Activated naive CD4-positive, alpha-beta T cell treated with anti-CD3 and anti-CD28 coated beads, Interleukin-2, amount 50 U/mL, for 24 hours (primary cell): ENCODE measurements at regions not wholly inside any gene's neighbourhood (a gene's known extent, or its start where the extent isn't known, plus 50 kb on each side); places are given as distances from the start of the nearest gene placed in this dataset.

Source experiments
- H3K27ac Mint-ChIP-seq: one replicate; pipeline ENCODE4 v1.8.0; 2021; ENCODE audit warnings: mild to moderate bottlenecking, mixed read lengths
- H3K27me3 Mint-ChIP-seq: one replicate; pipeline ENCODE4 v1.8.0; 2021; ENCODE audit warnings: mixed read lengths
- H3K36me3 Mint-ChIP-seq: one replicate; pipeline ENCODE4 v1.8.0; 2021; ENCODE audit warnings: mixed read lengths
- H3K4me1 Mint-ChIP-seq: one replicate; pipeline ENCODE4 v1.8.0; 2021; ENCODE audit warnings: mixed read lengths
- H3K4me3 Mint-ChIP-seq: one replicate; pipeline ENCODE4 v1.8.0; 2021; ENCODE audit warnings: mild to moderate bottlenecking, mixed read lengths
- H3K9me3 Mint-ChIP-seq: one replicate; pipeline ENCODE4 v1.8.0; 2021; ENCODE audit warnings: mixed read lengths

GRCh38 chr1:208526613-208527125 lies 282.5 kb upstream of the PLXNA2 start:
- Mint-ChIP-seq H3K9me3 (no peaks in the 10 kb centered on the region), H3K4me1 (no peaks in the 10 kb centered on the region), H3K36me3 (no peaks in the 10 kb centered on the region), H3K4me3 (no peak overlapping the region), H3K27me3 (peaks cover 1% of the 10 kb centered on the region), H3K27ac (no peak overlapping the region)

GRCh38 chr1:208527156-208527555 lies 283.0 kb upstream of the PLXNA2 start:
- Mint-ChIP-seq H3K4me1 (no peaks in the 10 kb centered on the region), H3K27me3 (peaks cover 1% of the 10 kb centered on the region), H3K9me3 (no peaks in the 10 kb centered on the region), H3K27ac (no peak overlapping the region), H3K4me3 (no peak overlapping the region), H3K36me3 (no peaks in the 10 kb centered on the region)

DNA sequence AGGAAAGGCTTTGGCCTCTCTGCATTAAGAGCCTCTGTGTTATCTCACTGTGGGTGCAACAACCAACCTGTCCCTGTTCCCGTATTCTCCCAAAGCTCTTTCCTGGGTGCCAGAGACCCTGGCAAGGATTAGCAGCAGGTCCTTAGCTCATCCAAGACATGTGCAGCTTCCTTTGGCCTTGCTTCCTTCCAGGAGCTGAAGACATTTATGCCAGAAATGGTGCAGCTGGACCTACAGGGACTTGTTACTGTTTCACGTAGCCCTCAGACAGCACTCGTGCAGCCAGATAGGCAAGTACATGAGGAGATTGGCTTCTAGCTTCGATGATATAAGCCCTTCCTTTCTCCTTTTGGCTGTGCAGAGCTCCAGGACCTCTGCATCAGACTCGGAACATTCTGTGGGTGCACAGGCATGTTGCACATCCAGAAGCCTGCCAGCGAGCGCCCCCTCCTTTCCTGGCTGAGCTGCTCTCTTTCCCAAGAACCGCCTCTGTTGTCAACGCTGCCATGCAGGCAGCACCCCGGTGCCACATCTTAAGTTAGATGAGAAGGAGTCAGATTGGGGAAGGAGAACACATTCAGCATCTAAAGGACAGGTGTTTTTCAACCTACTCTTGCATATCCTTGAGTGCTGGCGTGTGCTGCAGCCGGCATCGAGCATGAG lies 284.5 kb upstream of the PLXNA2 start:
- no peaks in the 10 kb centered on the region for H3K4me1 Mint-ChIP-seq
- H3K27ac Mint-ChIP-seq = no peak overlapping the region
- no peaks in the 10 kb centered on the region for H3K9me3 Mint-ChIP-seq
- H3K4me3 Mint-ChIP-seq = no peak overlapping the region
- no peaks in the 10 kb centered on the region for H3K36me3 Mint-ChIP-seq
- H3K27me3 Mint-ChIP-seq = peaks cover 2% of the 10 kb centered on the region

GRCh38 chr1:208531003-208531750 lies 287.0 kb upstream of the PLXNA2 start:
- H3K9me3 Mint-ChIP-seq = no peaks in the 10 kb centered on the region
- no peaks in the 10 kb centered on the region for H3K4me1 Mint-ChIP-seq
- no peak overlapping the region for H3K4me3 Mint-ChIP-seq
- H3K27me3 Mint-ChIP-seq = peaks cover 3% of the 10 kb centered on the region
- no peak overlapping the region for H3K27ac Mint-ChIP-seq
- no peaks in the 10 kb centered on the region for H3K36me3 Mint-ChIP-seq

DNA sequence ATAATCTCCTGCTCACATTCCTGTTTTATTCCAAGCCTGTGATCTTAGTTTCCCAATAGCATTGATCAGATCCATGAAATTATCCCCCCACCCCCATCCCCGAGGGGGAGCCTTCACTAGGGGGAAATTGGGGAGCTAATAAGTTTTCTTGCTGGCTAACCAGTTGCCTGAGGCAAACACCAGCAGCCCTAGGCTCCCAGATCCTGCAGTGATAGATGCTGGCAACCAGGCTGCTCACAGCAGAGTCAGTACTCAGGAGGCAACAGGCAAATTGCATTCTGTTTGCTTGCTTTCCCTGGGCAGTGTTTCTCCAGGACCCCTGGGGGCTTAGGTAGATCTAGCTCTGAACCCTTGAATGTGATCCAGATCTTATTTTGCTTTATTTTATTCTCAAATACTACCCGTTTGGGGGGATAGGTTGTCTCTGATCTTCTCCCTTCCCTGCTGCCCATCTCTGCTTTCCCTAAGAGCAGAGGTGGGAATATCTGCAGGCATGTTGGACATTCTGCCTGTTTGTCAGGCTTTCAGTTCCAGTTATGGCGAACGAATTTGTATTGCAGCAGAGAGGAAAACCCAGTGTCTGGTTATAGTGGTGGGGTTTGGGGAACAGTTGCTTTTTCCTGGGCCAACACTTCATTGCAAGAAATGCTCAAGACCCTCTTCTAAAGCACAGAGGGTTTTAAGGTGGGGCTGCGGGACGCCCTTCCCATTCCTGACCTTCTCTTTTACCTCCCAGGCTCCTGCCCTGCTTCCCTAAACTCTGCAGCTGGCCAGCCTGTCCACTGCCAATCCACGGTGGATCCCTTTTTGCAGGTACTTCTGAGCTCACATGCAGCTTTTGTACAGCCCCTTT lies 289.8 kb upstream of the PLXNA2 start:
- Mint-ChIP-seq H3K4me1 (no peaks in the 10 kb centered on the region), H3K9me3 (no peaks in the 10 kb centered on the region), H3K27ac (no peak overlapping the region), H3K27me3 (peaks cover 3% of the 10 kb centered on the region), H3K4me3 (no peak overlapping the region), H3K36me3 (no peaks in the 10 kb centered on the region)

DNA sequence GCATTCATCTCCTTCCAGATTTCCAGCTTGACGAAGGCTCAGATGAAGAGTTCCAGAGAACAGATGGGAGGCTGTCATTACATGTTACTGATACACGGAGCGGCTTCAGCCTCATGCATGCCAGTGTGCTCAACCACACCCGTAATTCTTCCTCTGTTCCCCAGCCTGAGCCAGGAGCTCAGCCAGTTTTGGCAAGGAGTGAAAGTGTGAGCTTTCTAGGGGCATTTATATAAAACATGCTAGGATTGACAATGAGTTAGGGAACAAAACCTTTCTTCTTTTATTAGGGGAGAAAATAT lies 290.4 kb upstream of the PLXNA2 start:
- Mint-ChIP-seq H3K4me3 (no peak overlapping the region), H3K4me1 (no peaks in the 10 kb centered on the region), H3K27me3 (peaks cover 3% of the 10 kb centered on the region), H3K36me3 (no peaks in the 10 kb centered on the region), H3K27ac (no peak overlapping the region), H3K9me3 (no peaks in the 10 kb centered on the region)

- no peak overlapping the region for H3K27ac Mint-ChIP-seq
- no peaks in the 10 kb centered on the region for H3K4me1 Mint-ChIP-seq
- no peaks in the 10 kb centered on the region for H3K9me3 Mint-ChIP-seq
- no peak overlapping the region for H3K4me3 Mint-ChIP-seq
- peaks cover 3% of the 10 kb centered on the region for H3K27me3 Mint-ChIP-seq
- H3K36me3 Mint-ChIP-seq = no peaks in the 10 kb centered on the region
Measured at GRCh38 chr1:208534979-208535378, 290.8 kb upstream of the PLXNA2 start.

GRCh38 chr1:208535511-208535910 lies 291.3 kb upstream of the PLXNA2 start:
- H3K4me1 Mint-ChIP-seq = no peaks in the 10 kb centered on the region
- no peaks in the 10 kb centered on the region for H3K9me3 Mint-ChIP-seq
- peaks cover 3% of the 10 kb centered on the region for H3K27me3 Mint-ChIP-seq
- H3K27ac Mint-ChIP-seq = no peak overlapping the region
- no peaks in the 10 kb centered on the region for H3K36me3 Mint-ChIP-seq
- H3K4me3 Mint-ChIP-seq = no peak overlapping the region

- Mint-ChIP-seq H3K27me3 (peaks cover 3% of the 10 kb centered on the region), H3K36me3 (no peaks in the 10 kb centered on the region), H3K27ac (no peak overlapping the region), H3K9me3 (no peaks in the 10 kb centered on the region), H3K4me3 (no peak overlapping the region), H3K4me1 (no peaks in the 10 kb centered on the region)
Measured at GRCh38 chr1:208536212-208536611, 292.0 kb upstream of the PLXNA2 start.

DNA sequence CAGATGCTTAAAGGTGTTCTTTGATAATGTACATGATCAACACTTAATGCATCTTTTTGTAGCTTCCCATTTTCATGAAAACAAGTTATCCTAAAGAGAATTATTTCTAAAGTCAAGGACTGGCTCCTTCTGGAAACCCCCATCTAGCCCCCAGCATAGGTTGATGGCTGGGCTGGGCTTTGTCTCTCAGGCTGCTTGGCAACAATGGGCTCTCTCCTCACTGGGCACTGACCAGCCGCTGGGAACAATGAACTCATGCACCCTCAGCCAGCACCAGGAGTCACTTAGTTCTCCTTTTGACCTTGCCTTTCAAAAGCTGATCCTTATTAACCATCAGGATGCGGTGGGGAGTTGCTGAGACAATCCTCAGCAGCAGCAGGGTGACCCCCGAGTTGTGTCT lies 293.0 kb upstream of the PLXNA2 start:
- peaks cover 3% of the 10 kb centered on the region for H3K27me3 Mint-ChIP-seq
- no peak overlapping the region for H3K27ac Mint-ChIP-seq
- no peaks in the 10 kb centered on the region for H3K9me3 Mint-ChIP-seq
- H3K4me1 Mint-ChIP-seq = no peaks in the 10 kb centered on the region
- no peak overlapping the region for H3K4me3 Mint-ChIP-seq
- no peaks in the 10 kb centered on the region for H3K36me3 Mint-ChIP-seq

GRCh38 chr1:208538078-208538477 lies 293.9 kb upstream of the PLXNA2 start:
- no peaks in the 10 kb centered on the region for H3K9me3 Mint-ChIP-seq
- peaks cover 3% of the 10 kb centered on the region for H3K27me3 Mint-ChIP-seq
- H3K27ac Mint-ChIP-seq = no peak overlapping the region
- no peaks in the 10 kb centered on the region for H3K36me3 Mint-ChIP-seq
- H3K4me3 Mint-ChIP-seq = no peak overlapping the region
- H3K4me1 Mint-ChIP-seq = no peaks in the 10 kb centered on the region

- Mint-ChIP-seq H3K4me1 (no peaks in the 10 kb centered on the region), H3K9me3 (no peaks in the 10 kb centered on the region), H3K36me3 (no peaks in the 10 kb centered on the region), H3K27me3 (peaks cover 3% of the 10 kb centered on the region), H3K27ac (no peak overlapping the region), H3K4me3 (no peak overlapping the region)
Measured at GRCh38 chr1:208538587-208538986, 294.4 kb upstream of the PLXNA2 start.

DNA sequence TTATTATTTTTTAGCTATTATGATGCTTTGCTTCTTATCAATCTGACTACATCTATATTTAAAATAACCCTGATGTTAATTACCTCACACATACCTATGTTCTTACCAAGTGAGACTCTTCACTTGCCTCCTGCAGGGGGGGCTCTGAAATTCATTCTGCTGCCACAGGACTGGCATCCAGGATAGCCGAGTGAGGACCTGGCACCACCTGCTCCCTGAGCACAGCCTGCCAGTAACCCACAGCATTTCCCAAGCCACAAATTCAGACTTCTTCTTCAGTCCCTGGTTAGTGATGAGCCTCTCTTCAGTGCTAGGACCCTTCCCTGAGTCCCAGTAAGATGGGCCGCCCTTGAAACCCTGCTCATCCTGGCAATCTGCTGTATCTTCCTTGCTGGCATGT lies 296.5 kb upstream of the PLXNA2 start:
- no peak overlapping the region for H3K27ac Mint-ChIP-seq
- H3K9me3 Mint-ChIP-seq = no peaks in the 10 kb centered on the region
- H3K4me3 Mint-ChIP-seq = no peak overlapping the region
- H3K27me3 Mint-ChIP-seq = peaks cover 1% of the 10 kb centered on the region
- no peaks in the 10 kb centered on the region for H3K36me3 Mint-ChIP-seq
- no peaks in the 10 kb centered on the region for H3K4me1 Mint-ChIP-seq

DNA sequence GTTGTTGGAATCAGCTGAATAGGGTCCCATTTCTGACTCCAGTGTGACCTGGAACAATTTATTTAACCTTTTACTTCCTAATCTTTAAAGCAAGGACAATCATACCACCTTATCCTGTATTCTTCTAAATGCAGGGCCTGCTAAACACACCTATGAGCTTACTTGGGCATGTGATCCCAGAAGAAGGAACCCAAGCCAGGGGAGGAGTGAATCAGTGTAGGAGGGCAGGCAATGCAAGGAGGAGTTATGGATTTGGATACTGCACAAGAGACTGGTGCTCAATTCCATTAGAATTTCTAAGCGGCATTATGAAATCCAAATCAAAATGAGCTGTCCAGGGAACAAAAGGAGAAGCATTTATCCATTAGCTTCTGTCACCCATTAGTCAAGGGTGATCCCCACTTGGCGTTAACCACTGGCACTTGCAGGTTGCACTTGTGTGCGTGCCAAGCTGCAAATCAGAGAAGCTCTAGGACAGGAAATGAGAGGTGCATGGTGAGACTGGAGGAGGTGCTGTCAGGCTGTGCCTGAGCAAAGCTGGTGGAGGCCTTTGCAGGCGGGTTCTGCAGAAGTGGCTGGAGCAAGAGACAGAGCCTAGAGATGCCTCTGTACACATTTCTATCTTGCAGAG lies 297.2 kb upstream of the PLXNA2 start:
- Mint-ChIP-seq H3K36me3 (no peaks in the 10 kb centered on the region), H3K9me3 (no peaks in the 10 kb centered on the region), H3K27ac (no peak overlapping the region), H3K4me3 (no peak overlapping the region), H3K27me3 (peaks cover 2% of the 10 kb centered on the region), H3K4me1 (no peaks in the 10 kb centered on the region)

GRCh38 chr1:208542309-208542708 lies 298.1 kb upstream of the PLXNA2 start:
- Mint-ChIP-seq H3K9me3 (no peaks in the 10 kb centered on the region), H3K4me3 (no peak overlapping the region), H3K36me3 (no peaks in the 10 kb centered on the region), H3K27me3 (peaks cover 2% of the 10 kb centered on the region), H3K4me1 (no peaks in the 10 kb centered on the region), H3K27ac (no peak overlapping the region)
